ENCODE measurements at regions not wholly inside any gene's neighbourhood (a gene's known extent, or its start where the extent isn't known, plus 50 kb on each side); places are given as distances from the start of the nearest gene placed in this dataset.

- TF ChIP-seq CTCF (IDR thresholded peaks at IDR 0.05) (no peak), POLR2AphosphoS5 (IDR thresholded peaks at IDR 0.05) (no peak), EP300 (IDR thresholded peaks at IDR 0.05) (no peak), POLR2A (IDR thresholded peaks at IDR 0.05) (no peak)
Measured at GRCh38 chr7:82624337-82624736, 180.8 kb upstream of the CACNA2D1 start.

All from upper lobe of left lung (tissue), 4 donors.